ENCODE measurements at regions not wholly inside any gene's neighbourhood (a gene's known extent, or its start where the extent isn't known, plus 50 kb on each side); places are given as distances from the start of the nearest gene placed in this dataset.

DNA sequence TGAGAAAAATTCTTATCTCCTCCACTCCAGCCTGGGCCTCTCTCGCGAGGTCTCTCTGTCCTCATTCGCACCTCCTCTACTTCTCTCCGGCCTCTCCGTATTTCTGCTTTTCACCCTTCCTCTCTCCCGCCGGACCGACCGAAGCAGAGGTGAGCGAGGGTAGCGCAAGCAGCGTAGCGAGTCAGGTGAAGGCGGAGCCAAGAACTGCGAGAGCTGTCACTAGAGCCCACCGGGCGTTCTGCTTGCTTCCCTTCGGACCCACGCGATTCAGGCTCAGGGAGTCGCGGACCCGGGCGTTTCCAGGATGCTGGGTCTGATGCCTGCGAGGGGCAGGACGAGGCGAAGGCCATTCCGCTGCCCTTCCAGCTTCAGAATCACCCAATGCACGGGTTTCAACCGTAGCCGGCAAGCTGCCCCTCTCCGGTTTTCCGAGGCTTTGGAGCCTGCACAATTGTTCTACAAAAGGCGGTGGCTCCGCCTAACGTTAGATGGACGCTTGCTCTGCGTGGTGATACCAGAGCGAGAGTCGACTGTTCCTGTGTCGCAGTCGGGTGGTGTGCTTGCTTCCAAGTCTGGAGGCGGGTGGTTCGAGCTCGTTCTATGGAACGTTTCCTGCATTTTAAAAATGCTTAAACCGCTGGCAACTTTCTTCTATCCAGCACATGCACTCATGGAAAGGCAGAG, 310.2 kb downstream of the FAM72C start:
- TF ChIP-seq, protein P1, sequence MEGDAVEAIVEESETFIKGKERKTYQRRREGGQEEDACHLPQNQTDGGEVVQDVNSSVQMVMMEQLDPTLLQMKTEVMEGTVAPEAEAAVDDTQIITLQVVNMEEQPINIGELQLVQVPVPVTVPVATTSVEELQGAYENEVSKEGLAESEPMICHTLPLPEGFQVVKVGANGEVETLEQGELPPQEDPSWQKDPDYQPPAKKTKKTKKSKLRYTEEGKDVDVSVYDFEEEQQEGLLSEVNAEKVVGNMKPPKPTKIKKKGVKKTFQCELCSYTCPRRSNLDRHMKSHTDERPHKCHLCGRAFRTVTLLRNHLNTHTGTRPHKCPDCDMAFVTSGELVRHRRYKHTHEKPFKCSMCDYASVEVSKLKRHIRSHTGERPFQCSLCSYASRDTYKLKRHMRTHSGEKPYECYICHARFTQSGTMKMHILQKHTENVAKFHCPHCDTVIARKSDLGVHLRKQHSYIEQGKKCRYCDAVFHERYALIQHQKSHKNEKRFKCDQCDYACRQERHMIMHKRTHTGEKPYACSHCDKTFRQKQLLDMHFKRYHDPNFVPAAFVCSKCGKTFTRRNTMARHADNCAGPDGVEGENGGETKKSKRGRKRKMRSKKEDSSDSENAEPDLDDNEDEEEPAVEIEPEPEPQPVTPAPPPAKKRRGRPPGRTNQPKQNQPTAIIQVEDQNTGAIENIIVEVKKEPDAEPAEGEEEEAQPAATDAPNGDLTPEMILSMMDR (conservative IDR thresholded peaks at IDR 0.05; ENCODE audit: low read length) = no peak
- no peak for TF ChIP-seq EZH2phosphoT487 (IDR thresholded peaks at IDR 0.05; ENCODE audit: borderline replicate concordance)

Data from Loucy (cell line).